Activated gamma-delta T cell (primary cell): ENCODE measurements at regions not wholly inside any gene's neighbourhood (a gene's known extent, or its start where the extent isn't known, plus 50 kb on each side); places are given as distances from the start of the nearest gene placed in this dataset.

Experiments used
- DNase-seq: peaks from one replicate; lab custom pipeline; 2025; lab: John Stamatoyannopoulos, UW

- no peak for DNase-seq
Observed at GRCh38 chrX:39709812-39710211, 387.9 kb downstream of the BCOR start.

GRCh38 chrX:39710776-39711175, 387.0 kb downstream of the BCOR start:
- no peak for DNase-seq

GRCh38 chrX:39714471-39714870, 383.3 kb downstream of the BCOR start:
- DNase-seq = no peak

GRCh38 chrX:39716401-39716800, 381.4 kb downstream of the BCOR start:
- no peak for DNase-seq

GRCh38 chrX:39716802-39717540, 380.8 kb downstream of the BCOR start:
- no peak for DNase-seq

GRCh38 chrX:39718981-39719380, 378.8 kb downstream of the BCOR start:
- no peak for DNase-seq

GRCh38 chrX:39720945-39721344, 376.8 kb downstream of the BCOR start:
- DNase-seq = no peak

- no peak for DNase-seq
Observed at GRCh38 chrX:39721566-39722279, 376.0 kb downstream of the BCOR start.

- no peak for DNase-seq
Observed at GRCh38 chrX:39724544-39724943, 373.2 kb downstream of the BCOR start.

GRCh38 chrX:39725114-39725513, 372.6 kb downstream of the BCOR start:
- DNase-seq = no peak

- DNase-seq = no peak
Observed at GRCh38 chrX:39725928-39726619, 371.7 kb downstream of the BCOR start.

GRCh38 chrX:39726771-39727170, 371.0 kb downstream of the BCOR start:
- no peak for DNase-seq

- no peak for DNase-seq
Observed at GRCh38 chrX:39728025-39728424, 369.7 kb downstream of the BCOR start.

- no peak for DNase-seq
Observed at GRCh38 chrX:39728852-39729598, 368.7 kb downstream of the BCOR start.

- DNase-seq = no peak
Observed at GRCh38 chrX:39729981-39730661, 367.6 kb downstream of the BCOR start.

- DNase-seq = no peak
Observed at GRCh38 chrX:39730662-39731329, 367.0 kb downstream of the BCOR start.

- DNase-seq = no peak
Observed at GRCh38 chrX:39731330-39731667, 366.5 kb downstream of the BCOR start.

- DNase-seq = no peak
Observed at GRCh38 chrX:39731735-39732134, 366.0 kb downstream of the BCOR start.

GRCh38 chrX:39733745-39734144, 364.0 kb downstream of the BCOR start:
- no peak for DNase-seq

- DNase-seq = no peak
Observed at GRCh38 chrX:39734174-39734776, 363.5 kb downstream of the BCOR start.
